ENCODE measurements at regions not wholly inside any gene's neighbourhood (a gene's known extent, or its start where the extent isn't known, plus 50 kb on each side); places are given as distances from the start of the nearest gene placed in this dataset.

DNA sequence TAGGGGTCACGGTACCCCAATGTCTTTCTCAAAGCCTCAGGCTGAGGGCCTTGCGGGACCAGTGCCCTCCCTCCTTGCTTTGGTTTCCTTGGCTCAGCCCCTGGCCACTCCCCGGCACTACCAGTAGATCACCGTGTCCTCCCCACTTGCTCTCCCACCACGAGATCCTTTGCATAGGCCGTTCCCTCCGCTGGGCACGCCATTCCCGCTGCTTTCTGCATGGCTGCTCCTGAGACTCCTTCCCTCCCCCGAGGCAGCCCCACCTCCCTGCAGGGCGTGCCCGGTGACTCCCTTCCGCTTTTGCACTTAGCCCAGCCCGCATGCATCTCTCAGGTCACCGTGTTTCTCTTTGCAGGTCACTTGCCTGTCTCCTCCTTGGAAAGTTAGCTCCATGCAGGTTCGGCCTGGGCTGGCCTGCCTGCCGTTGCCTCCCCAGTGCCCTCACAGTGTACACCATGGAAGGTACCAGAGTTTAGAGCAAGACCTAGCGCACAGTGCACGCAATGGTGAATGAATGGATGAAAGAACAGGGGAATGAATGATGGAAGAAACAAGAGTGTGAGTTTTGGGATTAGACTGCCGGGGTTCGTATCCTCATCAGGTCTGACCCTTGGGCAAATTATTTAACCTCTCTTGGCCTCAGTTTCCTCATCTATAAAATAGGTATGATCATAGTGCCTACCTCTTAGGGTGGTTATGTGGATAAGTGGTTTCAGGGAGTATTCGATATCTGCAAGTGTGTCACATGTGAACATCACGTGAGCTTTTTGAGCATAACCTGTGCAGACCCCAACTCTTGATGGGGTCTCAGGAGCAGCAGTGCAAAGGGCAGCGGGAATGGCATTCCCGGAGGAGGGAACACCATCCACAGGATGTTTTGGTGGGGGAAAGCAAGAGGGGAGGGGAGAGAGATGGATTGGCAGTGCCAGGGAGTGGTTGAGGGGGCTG, 214.3 kb downstream of the C9orf50 start:
- H3K27ac ChIP-seq: no peak overlapping the region
- no peaks in the 10 kb centered on the region for H3K36me3 ChIP-seq
- H3K9me3 ChIP-seq: no peaks in the 10 kb centered on the region
- H3K4me3 ChIP-seq: no peak overlapping the region
- H3K27me3 ChIP-seq: no peaks in the 10 kb centered on the region
- TF ChIP-seq POLR2A (IDR thresholded peaks at IDR 0.05) (no peak), EP300 (IDR thresholded peaks at IDR 0.05) (no peak)
- TF ChIP-seq, protein P1, sequence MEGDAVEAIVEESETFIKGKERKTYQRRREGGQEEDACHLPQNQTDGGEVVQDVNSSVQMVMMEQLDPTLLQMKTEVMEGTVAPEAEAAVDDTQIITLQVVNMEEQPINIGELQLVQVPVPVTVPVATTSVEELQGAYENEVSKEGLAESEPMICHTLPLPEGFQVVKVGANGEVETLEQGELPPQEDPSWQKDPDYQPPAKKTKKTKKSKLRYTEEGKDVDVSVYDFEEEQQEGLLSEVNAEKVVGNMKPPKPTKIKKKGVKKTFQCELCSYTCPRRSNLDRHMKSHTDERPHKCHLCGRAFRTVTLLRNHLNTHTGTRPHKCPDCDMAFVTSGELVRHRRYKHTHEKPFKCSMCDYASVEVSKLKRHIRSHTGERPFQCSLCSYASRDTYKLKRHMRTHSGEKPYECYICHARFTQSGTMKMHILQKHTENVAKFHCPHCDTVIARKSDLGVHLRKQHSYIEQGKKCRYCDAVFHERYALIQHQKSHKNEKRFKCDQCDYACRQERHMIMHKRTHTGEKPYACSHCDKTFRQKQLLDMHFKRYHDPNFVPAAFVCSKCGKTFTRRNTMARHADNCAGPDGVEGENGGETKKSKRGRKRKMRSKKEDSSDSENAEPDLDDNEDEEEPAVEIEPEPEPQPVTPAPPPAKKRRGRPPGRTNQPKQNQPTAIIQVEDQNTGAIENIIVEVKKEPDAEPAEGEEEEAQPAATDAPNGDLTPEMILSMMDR (IDR thresholded peaks at IDR 0.05): no peak
- DNase-seq (ENCODE audit: low spot score in 2 of 2): no peak
- H3K4me1 ChIP-seq: peaks cover 0 to 47% (median 12%) of the 10 kb centered on the region in 4 donors
- 86 to 88% methylated on average over 25 of the region's 25 CpGs for WGBS, 2 donors

DNA sequence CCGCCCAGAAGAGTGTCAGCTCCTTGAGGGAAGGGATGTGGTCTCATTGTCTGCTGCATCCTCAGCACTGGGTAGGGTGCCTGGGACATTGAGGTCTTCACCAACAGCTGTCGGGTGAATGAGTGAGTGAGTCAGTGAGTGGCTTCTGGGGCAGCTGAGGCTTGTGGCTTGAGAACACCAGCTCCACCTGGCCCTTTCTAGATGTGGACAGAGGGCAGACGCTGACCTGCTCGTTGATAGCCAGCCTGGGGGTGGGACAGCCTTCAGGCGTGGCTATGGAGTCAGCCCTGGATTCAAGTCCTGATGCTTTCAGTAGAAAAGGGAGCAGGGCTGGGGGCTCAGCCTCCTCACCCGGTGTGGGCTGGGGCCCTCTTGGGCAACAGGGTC, 215.1 kb downstream of the C9orf50 start:
- TF ChIP-seq EP300 (IDR thresholded peaks at IDR 0.05) (no peak), POLR2A (IDR thresholded peaks at IDR 0.05) (no peak)
- TF ChIP-seq, protein P1 (IDR thresholded peaks at IDR 0.05): no peak
- WGBS, 2 donors: 80 to 89% methylated on average over 5 to 6 of the region's 6 CpGs
- Histone ChIP-seq H3K27ac (no peak overlapping the region), H3K9me3 (no peaks in the 10 kb centered on the region), H3K27me3 (no peaks in the 10 kb centered on the region), H3K4me3 (no peak overlapping the region), H3K36me3 (no peaks in the 10 kb centered on the region), H3K4me1 (peaks cover 0 to 48% (median 12%) of the 10 kb centered on the region in 4 donors)
- no peak for DNase-seq (ENCODE audit: low spot score in 2 of 2)

DNA sequence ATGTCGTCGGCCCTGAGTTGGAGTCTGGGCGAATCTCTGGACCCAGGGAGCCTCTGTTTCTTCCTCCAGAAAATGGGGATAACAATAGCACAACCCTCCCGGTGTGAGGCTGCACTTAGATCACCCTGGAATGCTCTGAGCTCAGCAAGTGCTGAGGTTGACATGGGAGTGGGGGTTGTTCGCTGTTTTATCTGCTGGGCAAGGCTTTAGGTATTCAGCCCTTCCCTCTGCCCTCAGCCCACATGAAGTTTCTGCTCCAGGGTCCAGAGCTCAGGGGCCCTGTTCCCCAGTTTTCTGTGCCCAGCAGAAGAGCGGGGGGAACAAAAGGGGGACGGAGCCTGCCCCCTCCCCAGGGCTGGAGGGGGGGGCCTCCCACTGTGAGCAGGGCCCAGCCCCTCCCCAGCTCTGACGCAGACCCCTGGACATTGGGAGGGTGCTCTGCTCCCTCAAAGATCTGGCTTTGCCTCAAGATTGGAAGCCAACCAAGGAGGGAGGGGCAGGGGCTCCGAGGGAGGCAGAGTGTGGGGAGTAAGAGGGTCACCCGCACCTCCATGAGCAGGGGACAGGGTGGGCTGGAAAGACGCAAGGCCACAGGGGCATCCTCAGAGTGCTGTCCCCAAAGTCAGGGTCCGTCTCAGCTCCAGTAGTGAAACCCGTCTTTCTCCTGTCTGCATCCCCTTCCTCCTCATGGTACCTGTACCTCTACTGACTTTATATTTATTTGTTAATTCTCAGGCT, 215.6 kb downstream of the C9orf50 start:
- no peak for DNase-seq (ENCODE audit: low spot score in 2 of 2)
- H3K4me3 ChIP-seq: no peak overlapping the region
- H3K4me1 ChIP-seq: peaks cover 0 to 48% (median 12%) of the 10 kb centered on the region in 4 donors
- no peaks in the 10 kb centered on the region for H3K27me3 ChIP-seq
- WGBS, 2 donors: 67 to 68% methylated on average over 13 of the region's 13 CpGs
- TF ChIP-seq POLR2A (IDR thresholded peaks at IDR 0.05) (no peak), EP300 (IDR thresholded peaks at IDR 0.05) (no peak)
- TF ChIP-seq, protein P1 (IDR thresholded peaks at IDR 0.05): no peak
- no peaks in the 10 kb centered on the region for H3K9me3 ChIP-seq
- H3K27ac ChIP-seq: no peak overlapping the region
- H3K36me3 ChIP-seq: no peaks in the 10 kb centered on the region

DNA sequence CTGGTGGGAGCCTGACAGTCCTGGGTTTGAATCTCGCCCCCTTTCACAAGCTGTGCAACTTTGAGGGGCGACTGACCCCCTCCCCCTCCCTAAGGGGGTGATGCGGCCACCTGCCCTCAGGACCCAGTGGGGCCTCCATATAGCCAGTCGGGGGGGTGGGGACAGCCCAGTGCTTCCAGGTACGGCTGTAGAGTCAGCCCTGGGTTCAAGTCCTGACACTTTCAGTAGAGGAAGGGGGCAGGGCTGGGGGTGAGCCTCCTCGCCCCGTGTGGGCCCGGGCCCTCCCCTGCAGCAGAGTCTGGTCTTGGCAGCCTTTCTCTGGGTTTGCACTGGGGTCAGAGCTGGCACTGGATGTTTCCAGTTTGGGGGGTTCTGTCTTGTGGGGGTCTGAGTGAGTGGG, 216.3 kb downstream of the C9orf50 start:
- Histone ChIP-seq H3K36me3 (no peaks in the 10 kb centered on the region), H3K27me3 (no peaks in the 10 kb centered on the region), H3K9me3 (no peaks in the 10 kb centered on the region), H3K4me1 (peaks cover 0 to 48% (median 12%) of the 10 kb centered on the region in 4 donors), H3K27ac (no peak overlapping the region), H3K4me3 (no peak overlapping the region)
- no peak for DNase-seq (ENCODE audit: low spot score in 2 of 2)
- 65 to 80% methylated on average over 3 to 5 of the region's 8 CpGs for WGBS, 2 donors
- TF ChIP-seq POLR2A (IDR thresholded peaks at IDR 0.05): no peak
- no peak for TF ChIP-seq EP300 (IDR thresholded peaks at IDR 0.05)
- TF ChIP-seq, protein P1 (IDR thresholded peaks at IDR 0.05): no peak
